ENCODE measurements at regions not wholly inside any gene's neighbourhood (a gene's known extent, or its start where the extent isn't known, plus 50 kb on each side); places are given as distances from the start of the nearest gene placed in this dataset.

DNA sequence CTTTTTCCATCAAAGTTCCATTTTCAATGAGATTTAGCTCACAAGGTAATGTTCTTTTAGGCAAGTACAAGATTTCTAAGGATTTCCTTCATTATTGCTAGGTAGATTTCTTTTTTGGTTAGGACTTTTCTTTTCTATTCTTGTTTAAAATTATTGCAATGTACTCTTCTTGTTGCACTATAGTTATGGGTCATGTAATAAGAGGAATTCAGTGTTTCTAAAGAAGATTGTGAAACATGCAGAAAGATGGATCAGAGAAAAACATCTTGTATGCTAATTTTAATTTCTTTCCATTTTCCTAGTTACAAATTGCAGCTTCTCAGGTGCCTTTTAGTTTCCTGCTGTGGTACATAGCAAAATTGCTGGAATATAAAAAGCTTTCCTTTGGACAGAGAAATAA, 56.1 kb downstream of the BTG1 start:
- DNase-seq (ENCODE audit: low read depth in 2 of 2), result no peak

DNA sequence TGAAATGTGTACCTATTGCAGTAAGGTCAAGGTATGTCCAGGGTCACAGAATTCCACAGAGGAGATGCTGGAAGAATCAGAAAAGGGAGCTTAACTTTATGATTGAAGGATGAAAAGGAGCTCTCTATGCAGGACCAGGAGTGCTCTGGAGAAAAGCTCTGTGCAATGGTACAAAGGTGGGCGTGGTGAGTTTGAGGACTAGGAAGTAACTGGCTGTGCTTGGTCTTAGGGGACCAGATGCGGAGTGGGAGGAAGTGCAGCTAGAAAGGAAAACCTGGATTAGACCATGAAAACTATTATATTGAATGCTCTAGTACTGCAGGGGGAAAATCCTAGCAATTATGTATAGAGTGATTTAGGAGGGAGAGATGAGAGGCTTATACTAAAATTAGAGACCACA, 56.8 kb downstream of the BTG1 start:
- no peak for DNase-seq (ENCODE audit: low read depth in 2 of 2)

DNA sequence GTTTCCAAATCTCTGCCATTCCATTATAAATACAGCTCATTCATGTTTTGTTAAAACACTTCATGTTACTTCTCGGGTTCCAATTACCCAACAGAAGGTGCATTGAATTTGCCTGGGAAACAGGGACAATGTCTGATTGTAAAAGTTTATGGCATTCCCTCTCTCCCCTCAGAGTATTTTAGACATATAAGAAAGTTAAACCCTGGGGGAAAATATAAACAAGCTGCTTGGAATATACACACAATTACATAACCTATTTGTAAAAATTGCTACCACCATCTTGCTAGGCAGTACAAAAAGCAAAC, 60.0 kb downstream of the BTG1 start:
- DNase-seq (ENCODE audit: low read depth in 2 of 2), result no peak

DNA sequence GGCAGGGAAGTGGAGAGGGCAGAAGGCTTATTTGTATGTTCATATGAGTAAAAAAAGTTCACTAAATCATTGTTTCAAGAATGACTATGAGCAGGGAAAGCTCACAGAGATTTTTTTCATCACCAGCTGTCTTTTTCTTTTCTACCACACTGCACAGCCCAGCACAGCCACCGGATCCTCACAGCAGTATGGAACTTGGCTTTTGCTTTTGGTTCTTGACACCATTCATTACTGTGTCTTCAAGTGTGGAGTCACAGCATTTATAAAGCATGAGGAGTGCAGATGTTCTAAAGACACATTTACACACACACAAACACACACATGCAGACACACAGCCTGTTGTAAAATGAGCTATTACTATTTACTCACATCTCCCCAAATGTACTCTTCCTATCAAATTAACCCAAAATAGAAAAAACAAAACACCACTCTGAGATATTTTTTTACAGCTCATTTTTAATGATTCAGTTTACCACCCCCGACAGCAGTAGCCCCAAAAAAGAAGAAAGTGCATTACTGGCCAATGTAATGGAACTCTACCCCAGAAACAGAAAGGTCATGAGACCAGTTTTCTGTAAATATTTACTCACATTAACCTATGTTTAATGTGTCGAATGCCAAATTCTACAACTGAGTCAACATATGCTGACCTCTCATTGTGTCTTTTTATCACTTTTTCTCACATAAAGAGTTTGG, 60.5 kb downstream of the BTG1 start:
- no peak for DNase-seq (ENCODE audit: low read depth in 2 of 2)

DNA sequence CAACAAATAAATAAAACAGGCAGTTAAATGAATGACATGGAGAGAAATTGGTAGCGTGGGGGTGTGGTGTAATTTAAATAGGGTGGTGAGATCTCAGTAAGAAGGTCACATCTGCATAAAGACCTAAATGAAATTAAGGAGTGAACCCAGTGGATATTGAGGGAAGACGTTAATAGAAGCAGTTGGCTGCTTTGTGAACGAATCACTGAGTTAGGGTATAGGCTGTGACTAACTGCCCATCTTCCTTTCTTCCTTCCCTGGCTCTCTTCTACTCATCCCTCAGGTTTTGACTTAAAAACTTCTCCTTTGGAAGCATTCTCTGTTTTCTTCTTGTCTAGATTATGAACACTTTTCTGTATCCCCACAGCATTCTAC, 64.7 kb downstream of the BTG1 start:
- DNase-seq (ENCODE audit: low read depth in 2 of 2), result no peak

DNA sequence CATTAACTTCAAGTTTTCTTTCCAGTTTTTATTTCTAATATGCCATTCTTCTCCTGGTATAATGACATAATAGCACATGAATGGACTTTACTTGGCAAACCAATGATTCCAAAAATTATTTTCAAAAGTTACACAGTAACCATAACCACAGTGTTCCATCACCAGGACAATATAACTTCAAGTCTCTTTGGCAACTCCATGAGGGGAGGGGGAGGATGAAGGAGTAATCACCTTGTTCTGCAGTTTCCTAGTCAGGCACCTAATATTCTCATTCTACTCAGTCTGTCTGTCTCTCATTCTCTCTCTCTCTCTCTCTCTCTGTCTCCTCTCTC, 66.6 kb downstream of the BTG1 start:
- no peak for DNase-seq (ENCODE audit: low read depth in 2 of 2)

DNA sequence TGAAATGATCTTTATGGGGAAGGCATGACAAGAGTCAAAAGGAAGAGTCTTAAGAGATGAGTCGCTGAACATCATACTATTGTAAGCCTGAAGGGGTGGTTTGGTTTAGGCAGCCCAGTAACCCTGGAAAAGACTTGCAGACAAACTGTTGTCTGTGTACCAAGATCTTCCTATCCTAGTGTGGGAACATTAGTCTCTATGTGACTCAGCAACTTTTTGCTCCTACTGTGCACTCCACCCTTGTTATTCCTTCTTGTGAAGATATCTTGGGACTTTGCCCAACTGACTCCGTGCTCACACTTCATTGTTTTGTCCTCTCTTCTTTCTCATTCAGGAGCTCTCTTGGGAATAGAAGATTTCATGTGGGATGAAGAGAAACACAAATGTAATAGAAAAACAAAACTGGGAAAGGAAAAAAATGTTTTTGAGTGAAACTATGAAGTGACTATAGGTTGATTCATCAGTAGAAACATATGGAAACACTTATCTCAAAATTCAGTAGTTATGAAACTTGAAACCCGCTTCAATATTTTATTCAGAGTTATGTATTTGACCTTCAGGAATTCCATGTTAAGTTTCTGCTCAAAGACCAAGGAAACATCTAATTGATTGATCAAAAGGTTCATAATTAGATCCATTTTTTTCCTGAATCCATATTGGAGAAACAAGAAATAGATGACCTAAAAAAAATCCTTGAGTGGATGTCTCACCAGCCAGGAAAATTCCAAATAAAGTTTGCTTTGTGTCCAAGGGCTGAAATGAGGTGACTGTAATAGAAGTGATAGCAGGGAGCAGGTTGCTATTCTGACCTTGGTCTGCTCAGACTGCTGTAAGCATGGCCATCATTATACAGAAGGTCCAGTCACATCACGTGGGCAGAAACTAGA, 67.2 kb downstream of the BTG1 start:
- peak in 1 of 2 donors; percentile 91 for DNase-seq (ENCODE audit: low read depth in 2 of 2)

DNA sequence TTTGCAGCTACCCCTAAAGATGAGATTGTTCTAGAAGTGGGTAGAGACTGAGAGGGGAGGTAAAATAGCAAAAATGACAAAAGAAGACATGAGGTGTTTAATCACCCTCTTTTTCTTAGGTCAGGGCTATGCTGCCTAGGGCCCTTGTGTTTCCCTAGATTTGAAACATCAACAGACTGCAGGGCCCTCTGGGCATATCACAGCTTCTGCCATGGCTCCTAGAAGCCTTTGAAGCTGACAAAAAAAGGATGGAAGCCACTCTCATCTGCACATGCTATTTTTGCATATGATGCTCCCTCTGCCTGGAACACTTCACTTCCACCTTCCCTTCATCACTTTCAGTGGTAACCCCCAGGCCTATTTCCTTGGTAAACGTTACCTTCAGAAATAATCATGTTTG, 68.1 kb downstream of the BTG1 start:
- no peak for DNase-seq (ENCODE audit: low read depth in 2 of 2)

DNA sequence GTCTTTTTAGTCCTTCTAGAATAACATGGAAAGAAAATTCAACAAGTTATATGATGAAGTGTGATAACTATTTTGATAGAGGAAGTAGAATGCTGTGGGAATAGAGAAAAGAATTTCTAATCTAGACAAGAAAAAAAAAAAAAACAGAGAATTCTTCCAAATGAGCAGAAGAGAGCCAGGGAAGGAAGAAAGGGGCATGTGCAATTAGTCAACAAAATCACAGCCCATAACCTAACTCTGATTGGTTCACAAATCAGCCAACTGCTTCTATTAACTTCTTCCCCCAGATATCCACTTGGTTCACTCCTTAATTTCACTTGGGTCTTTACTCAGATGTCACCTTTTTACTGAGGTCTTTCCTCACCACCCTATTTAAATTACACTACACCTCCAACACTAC, 69.5 kb downstream of the BTG1 start:
- no peak for DNase-seq (ENCODE audit: low read depth in 2 of 2)

DNA sequence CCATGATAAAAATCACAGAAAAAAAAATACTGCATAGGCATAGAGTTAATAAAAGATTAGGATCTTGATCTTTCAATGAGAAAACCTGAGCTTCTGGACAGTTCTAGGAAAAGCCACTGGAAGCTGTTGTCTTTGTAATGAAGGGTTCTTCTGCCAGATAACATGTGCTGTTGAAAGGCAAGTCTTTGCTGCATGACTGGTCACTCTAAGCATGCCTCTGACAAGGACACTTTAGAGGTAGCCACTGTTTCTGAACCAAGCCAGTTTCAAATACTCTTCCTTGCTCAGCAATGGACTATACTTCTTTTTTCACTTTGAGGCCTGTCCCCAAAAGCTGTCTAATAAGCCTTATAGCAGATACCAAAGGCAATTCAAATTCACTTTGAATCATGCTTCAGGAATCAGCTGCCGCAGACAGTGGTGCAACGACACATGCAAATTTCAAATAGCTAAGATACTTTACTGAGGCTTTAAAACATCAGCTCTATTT, 70.2 kb downstream of the BTG1 start:
- DNase-seq (ENCODE audit: low read depth in 2 of 2), result peak in 1 of 2 donors; percentile 28

DNA sequence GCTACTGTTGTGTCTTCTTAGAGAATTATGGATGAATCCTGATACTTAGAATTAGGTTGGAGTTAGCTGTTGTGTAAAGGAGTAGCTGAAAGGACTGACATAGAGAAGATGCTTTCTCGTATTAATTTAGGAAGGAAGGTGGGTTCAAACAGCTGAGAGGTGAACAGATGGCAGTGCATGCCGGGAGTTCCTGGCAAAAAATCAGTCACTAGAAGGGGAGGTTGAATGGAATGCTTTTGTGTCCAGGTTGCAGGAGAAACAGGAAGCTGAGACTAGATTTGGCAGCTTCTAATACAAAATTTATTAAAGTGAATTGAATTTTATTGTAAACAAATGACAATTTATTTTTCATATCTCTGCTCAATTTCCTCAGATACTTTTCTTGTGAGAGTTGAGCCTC, 70.8 kb downstream of the BTG1 start:
- DNase-seq (ENCODE audit: low read depth in 2 of 2), result peak; percentile 51 to 78

DNA sequence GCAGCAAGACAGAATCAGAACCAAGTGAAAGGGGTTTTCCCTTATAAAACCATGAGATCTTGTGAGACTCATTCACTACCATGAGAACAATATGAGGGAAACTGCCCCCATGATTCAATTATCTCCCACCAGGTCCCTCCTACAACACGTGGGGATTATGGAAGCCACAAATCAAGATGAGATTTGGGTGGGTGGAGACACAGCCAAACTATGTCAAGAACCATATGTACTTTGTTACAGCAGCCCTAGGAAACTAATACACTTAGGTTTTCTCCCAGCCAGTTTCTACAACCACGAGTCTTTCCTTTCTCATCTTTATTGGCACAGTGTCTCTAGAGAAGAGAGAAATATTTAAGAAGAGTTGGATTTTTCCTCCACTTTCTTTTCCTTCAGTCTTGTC, 72.6 kb downstream of the BTG1 start:
- DNase-seq (ENCODE audit: low read depth in 2 of 2), result no peak

DNA sequence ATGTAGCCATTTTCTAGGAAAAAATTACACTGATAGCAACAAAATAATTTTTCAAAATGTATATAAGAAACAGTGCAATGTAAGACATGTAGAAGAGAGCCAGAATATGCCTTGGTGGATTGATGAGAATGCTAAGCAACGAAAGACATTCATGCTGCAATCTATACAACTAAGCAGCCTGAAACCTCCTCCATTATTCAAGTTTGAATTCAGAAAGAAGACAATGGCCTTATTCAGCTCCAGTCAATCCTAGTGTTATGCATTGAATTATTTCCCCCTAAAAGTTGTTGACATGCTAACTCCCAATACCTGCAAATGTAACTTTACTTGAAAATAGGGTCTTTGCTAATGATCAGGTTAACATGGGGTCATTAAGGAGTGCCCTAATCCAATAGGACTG, 73.5 kb downstream of the BTG1 start:
- DNase-seq (ENCODE audit: low read depth in 2 of 2), result no peak

DNA sequence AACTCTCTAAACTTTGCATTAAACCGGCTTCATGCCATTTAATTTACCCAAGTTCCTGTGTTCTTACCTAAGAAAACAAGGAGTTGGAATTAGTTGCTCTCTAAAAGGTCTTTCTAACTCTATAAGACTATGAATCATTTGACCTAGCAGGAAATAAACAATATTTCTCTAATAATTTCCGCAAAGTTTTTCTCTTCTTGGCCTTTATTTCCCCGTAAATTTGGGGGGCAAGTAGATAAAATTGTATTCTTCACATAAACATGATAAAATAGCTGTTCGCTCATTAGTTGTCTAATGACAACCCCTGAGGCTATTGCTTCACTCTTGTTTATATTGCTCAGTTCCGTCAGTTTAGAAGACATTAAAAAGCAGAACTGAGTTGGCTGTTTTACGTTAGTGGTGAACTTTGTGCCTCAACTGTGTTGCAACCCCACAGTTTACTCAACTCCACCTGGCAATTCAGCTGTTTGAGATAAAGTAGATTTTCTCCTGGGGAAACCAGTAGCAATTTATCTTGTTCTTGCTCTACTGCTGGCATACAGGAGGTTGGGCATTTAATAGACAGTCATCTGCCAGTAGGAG, 74.7 kb downstream of the BTG1 start:
- DNase-seq (ENCODE audit: low read depth in 2 of 2), result no peak

DNA sequence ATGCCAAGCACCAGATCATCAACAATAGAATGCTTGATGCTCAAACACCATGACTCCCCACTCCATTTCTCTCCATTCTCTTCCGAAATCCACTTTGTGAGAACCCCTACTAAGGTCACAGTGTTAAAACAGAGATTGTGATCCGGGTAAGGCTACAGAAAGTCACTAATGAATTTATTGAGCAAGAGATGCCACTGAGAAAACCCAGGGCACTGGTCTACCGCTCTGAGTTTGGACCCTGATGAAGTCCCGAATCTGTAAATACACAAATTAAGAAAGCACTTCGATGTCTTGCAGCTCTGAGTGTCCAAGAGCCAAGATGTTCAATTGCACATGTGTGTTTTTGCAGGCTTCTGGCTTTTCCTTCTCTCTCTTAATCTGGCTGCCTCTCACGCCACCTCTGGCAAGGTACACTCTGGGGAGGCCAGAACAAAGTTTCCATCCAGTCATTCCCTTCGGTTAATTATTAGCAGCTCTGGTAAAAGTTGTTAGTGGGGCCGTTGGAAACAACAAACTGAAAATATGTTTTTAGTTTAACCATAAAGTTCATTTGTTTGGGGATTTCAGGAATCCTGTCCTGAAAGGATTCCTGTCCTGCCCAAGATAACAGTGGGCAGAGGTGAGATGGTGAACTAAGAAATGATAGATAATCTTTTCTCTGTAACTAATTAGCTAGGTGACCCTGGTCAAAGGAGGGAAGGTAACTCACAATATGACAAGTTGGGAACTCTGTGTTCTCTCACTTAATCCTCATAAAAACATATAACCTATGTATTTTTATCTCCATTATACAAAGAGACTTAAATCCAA, 75.4 kb downstream of the BTG1 start:
- DNase-seq (ENCODE audit: low read depth in 2 of 2), result no peak

DNA sequence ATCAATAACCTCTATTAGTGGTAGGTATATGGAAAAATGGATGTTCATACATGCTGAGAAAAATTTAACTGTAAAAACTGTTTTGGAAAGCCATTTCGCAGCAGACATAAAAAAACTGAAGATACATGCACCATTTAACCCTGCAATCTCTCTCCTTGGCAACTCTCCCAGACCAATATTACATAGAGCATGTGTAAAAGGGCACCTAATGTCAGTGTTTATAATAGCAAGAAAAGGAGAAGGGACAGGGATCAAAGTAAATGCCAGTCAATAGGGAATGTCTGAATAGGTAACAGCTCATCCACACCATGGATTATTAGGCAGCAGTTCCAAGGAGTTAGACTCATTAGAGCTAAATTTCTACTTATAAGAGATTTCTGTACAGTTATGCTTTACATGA, 77.2 kb downstream of the BTG1 start:
- DNase-seq (ENCODE audit: low read depth in 2 of 2), result peak in 1 of 2 donors; percentile 37

DNA sequence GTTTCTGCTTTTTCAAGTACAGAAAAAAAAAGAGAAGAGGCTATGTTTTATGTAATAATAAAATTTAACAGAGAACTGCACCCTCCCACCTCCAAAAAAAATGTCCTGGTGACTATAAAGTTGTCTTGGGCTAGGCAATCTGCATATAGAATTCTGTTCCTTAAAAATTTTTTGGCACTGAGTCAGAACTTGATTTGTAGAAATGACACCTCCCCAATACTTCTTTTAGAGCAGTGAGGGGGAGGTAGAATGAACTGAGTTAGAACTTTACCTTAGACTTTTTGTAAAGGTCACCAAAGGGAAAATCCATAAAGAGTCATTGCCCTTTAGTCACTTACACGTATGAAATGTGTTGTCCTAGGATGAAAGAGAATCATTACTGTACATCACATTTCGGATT, 80.0 kb downstream of the BTG1 start:
- no peak for DNase-seq (ENCODE audit: low read depth in 2 of 2)

DNA sequence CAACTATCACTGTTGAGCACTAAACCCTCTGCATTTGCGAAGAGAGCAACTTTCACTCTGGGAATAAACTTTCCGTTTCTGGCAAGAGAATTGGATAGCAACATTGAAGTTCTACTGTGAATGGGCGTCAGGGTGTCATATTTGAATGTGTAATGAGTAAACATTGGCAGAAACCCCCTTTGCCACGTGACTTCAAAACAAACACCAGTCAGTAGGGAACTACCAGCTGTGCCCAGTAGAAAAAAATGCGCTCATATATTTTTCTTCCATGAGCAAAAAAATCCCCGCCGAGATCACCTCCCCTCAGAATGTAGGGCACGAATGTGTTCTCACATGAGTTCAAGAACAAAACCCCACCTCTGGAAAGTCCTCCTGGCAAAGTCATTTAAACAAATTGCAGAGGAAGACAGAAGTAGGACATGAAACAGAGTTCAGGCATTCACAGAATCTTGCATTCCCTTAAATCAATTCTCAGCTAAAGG, 80.6 kb downstream of the BTG1 start:
- DNase-seq (ENCODE audit: low read depth in 2 of 2), result peak; percentile 48 to 62

DNA sequence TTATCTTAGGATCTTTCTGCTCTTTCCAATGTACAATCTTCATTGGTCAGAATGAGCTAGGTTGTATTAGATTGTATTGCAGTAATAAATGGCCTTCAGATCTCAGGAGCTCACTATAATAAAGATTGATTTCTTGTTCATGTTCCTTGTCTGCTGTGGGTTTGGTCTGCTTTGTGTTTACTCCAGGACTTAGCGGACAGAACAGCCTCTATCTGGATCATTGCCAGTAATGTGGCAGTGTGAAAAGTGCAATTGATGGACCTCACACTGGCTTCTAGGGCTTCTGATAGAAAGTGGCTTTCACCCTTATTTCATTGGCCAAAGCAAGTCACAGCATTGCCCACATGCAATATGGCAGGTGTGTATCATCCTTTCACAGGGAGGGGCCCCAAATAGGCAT, 81.2 kb downstream of the BTG1 start:
- peak in 1 of 2 donors; percentile 16 for DNase-seq (ENCODE audit: low read depth in 2 of 2)

DNA sequence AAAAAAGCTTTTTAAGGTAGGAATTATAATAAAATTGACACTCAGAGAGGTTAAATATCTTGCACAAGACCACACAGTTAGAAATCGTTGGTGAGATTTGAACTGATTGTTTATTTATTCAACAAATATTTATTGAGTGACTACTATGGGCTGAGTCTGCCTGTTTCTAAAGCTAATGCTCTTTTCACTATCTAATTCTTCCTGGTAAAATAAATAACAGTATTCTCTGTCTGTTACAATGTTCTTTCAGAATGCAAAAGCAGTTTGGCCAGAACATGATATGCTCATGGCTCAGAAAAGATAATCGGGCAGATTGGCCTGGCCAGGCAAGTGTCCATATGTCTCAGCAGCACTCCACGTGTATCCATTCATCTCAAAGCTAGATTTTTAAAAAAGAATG, 82.0 kb downstream of the BTG1 start:
- no peak for DNase-seq (ENCODE audit: low read depth in 2 of 2)

DNA sequence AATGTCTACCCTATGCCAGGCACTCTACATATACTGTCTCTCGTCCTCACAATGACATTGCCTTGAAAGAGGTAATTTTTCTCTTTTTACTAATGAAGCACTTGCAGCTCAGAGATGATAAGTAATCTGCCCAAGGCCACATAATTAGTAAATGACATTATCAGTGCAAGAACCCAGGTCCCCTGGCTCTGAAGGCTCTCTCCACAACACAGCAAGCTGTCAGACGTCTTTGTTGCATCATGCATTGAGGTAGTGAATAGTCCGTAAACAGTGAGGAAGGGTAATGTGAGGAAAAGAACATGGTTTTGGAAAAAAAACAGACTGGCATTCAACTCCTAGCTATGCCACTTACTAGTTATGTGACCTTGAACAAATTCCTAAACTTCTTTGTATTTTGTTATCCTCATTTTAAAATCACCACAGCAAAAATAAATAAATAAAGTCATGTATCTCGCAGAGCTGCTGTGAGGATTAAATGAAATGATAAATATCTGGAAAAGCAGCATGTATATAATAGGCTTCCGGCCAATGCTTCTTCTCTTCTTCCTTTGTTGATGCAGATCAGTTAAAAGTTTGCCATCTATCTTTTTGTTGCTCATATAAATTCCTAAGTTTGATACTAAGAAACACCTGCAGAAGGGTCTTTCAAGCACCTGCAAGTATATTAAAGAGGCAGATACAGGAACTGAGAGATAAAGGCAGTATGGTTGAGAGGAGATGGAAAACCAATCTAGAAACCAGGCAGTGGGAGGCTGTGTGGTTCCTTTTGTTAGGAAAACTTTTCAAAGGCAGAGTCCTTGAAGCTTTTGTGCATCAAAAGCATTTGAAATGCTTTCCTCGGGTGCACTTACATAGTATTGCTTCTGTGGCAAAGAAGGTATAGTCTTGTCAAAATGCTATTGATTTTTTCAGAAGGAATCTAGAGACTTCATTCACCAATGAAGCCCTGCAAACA, 82.8 kb downstream of the BTG1 start:
- no peak for DNase-seq (ENCODE audit: low read depth in 2 of 2)

Measured in lung microvascular endothelial cell (primary cell).